PFSK-1 (cell line): ENCODE measurements at regions not wholly inside any gene's neighbourhood (a gene's known extent, or its start where the extent isn't known, plus 50 kb on each side); places are given as distances from the start of the nearest gene placed in this dataset.

ENCODE experiments used
- FOXP2 ChIP-seq: optimal IDR thresholded peaks from 2 replicates; pipeline ENCODE3; 2011; ENCODE audit warnings: borderline replicate concordance, control low read depth, inconsistent platforms; ENCODE audit not compliant: insufficient read depth; ENCODE audit errors: extremely low read length, extremely low read depth
- POLR2AphosphoS5 ChIP-seq: IDR thresholded peaks from 2 replicates; pipeline ENCODE4 v1.6.1; 2012; ENCODE audit warnings: low read depth, mild to moderate bottlenecking, control low read depth, low read length, moderate library complexity
- REST ChIP-seq, 2 experiments: IDR thresholded peaks; 2 replicates each; pipeline versions ENCODE4 v1.6.1 to v1.8.0; 2011 to 2012; ENCODE audit warnings: low read depth in 2 of 2, low read length in 2 of 2, control low read depth in 1 of 2, inconsistent platforms in 1 of 2, mild to moderate bottlenecking in 1 of 2, moderate library complexity in 1 of 2; ENCODE audit not compliant: insufficient read depth in 1 of 2
- SIN3A ChIP-seq: IDR thresholded peaks from 2 replicates; pipeline ENCODE4 v1.6.1; 2012; ENCODE audit warnings: mild to moderate bottlenecking, low read length, moderate library complexity, borderline replicate concordance; ENCODE audit not compliant: insufficient read depth
- TAF1 ChIP-seq: IDR thresholded peaks from 2 replicates; pipeline ENCODE4 v1.6.1; 2012; ENCODE audit warnings: low read length, control low read depth, borderline replicate concordance; ENCODE audit not compliant: insufficient read depth

- no peak for TF ChIP-seq SIN3A
- TF ChIP-seq FOXP2, result no peak
- no peak for TF ChIP-seq REST (IDR thresholded peaks at IDR 0.05; ENCODE audit: insufficient read depth in 1 of 2, low read depth in 2 of 2, low read length in 2 of 2)
- TF ChIP-seq POLR2AphosphoS5, result no peak
- no peak for TF ChIP-seq TAF1
Observed at GRCh38 chr11:70768346-70769095, 370.2 kb downstream of the CTTN start.

GRCh38 chr11:70769106-70769505 lies 370.8 kb downstream of the CTTN start:
- TF ChIP-seq SIN3A (no peak), POLR2AphosphoS5 (no peak), REST (IDR thresholded peaks at IDR 0.05; ENCODE audit: insufficient read depth in 1 of 2, low read depth in 2 of 2, low read length in 2 of 2) (no peak), TAF1 (no peak), FOXP2 (no peak)

GRCh38 chr11:70769521-70769920 lies 371.2 kb downstream of the CTTN start:
- TF ChIP-seq TAF1 (no peak), POLR2AphosphoS5 (no peak), REST (IDR thresholded peaks at IDR 0.05; ENCODE audit: insufficient read depth in 1 of 2, low read depth in 2 of 2, low read length in 2 of 2) (no peak), FOXP2 (no peak), SIN3A (no peak)

- TF ChIP-seq FOXP2, result no peak
- TF ChIP-seq REST (IDR thresholded peaks at IDR 0.05; ENCODE audit: insufficient read depth in 1 of 2, low read depth in 2 of 2, low read length in 2 of 2), result no peak
- TF ChIP-seq POLR2AphosphoS5, result no peak
- TF ChIP-seq TAF1, result no peak
- no peak for TF ChIP-seq SIN3A
Observed at GRCh38 chr11:70771099-70771885, 373.0 kb downstream of the CTTN start.
